Fibroblast of lung (primary cell): ENCODE measurements at regions not wholly inside any gene's neighbourhood (a gene's known extent, or its start where the extent isn't known, plus 50 kb on each side); places are given as distances from the start of the nearest gene placed in this dataset.

ENCODE experiments used
- DNase-seq, 2 donors: peaks; one replicate each; pipeline versions ENCODE4 v3.0.0 to v3.0.0-alpha.2; 2010; ENCODE audit warnings: low read depth in 2 of 2
- H2AFZ ChIP-seq: 2 replicates; pipeline ENCODE4 v1.5.1; 2012; ENCODE audit warnings: low read length, control low read depth, inconsistent platforms
- H3K27ac ChIP-seq: 2 replicates; pipeline ENCODE4 v1.5.1; 2011; ENCODE audit warnings: low read length, control low read depth; ENCODE audit not compliant: insufficient read depth
- H3K27me3 ChIP-seq: 2 replicates; pipeline ENCODE4 v1.5.1; 2011; ENCODE audit warnings: mild to moderate bottlenecking, low read length; ENCODE audit not compliant: control insufficient read depth, insufficient read depth
- H3K36me3 ChIP-seq: 2 replicates; pipeline ENCODE4 v1.5.1; 2011; ENCODE audit warnings: low read length; ENCODE audit not compliant: control insufficient read depth, insufficient read depth
- H3K4me1 ChIP-seq: 2 replicates; pipeline ENCODE4 v1.5.1; 2011; ENCODE audit warnings: low read length; ENCODE audit not compliant: control insufficient read depth, insufficient read depth; ENCODE audit errors: extremely low read depth
- H3K4me2 ChIP-seq: 2 replicates; pipeline ENCODE4 v1.5.1; 2011; ENCODE audit warnings: low read length, control low read depth; ENCODE audit not compliant: insufficient read depth; ENCODE audit errors: extremely low read depth
- H3K4me3 ChIP-seq, 4 experiments: fragments of 200-600 bp in 1 of 4; sonication (generic) in 1 of 4; replicated peaks in 1 of 4; 2 replicates each; pipeline ENCODE4 v1.5.1; 2011 to 2016; ENCODE audit warnings: low read length in 4 of 4, low read depth in 3 of 4, mild to moderate bottlenecking in 3 of 4, control low read depth in 2 of 4, inconsistent platforms in 1 of 4, mixed read lengths in 1 of 4; ENCODE audit not compliant: insufficient read depth in 1 of 4; ENCODE audit errors: control extremely low read depth in 1 of 4
- H3K79me2 ChIP-seq: 2 replicates; pipeline ENCODE4 v1.5.1; 2012; ENCODE audit warnings: mild to moderate bottlenecking, low read length, inconsistent platforms; ENCODE audit not compliant: control insufficient read depth, insufficient read depth
- H3K9ac ChIP-seq: 2 replicates; pipeline ENCODE4 v1.5.1; 2011; ENCODE audit warnings: mild to moderate bottlenecking, low read length, control low read depth; ENCODE audit not compliant: insufficient read depth
- H3K9me3 ChIP-seq: 2 replicates; pipeline ENCODE4 v1.5.1; 2012; ENCODE audit warnings: low read depth, low read length; ENCODE audit not compliant: control insufficient read depth, insufficient read depth
- H4K20me1 ChIP-seq: 2 replicates; pipeline ENCODE4 v1.5.1; 2011; ENCODE audit warnings: low read length; ENCODE audit not compliant: control insufficient read depth, insufficient read depth; ENCODE audit errors: extremely low read depth
- CTCF ChIP-seq, 2 donors: IDR thresholded peaks in 1 of 2; conservative IDR thresholded peaks in 1 of 2; 1 replicate in 1 of 2; 2 replicates in 1 of 2; pipeline ENCODE4 v1.5.1; 2011 to 2012; ENCODE audit warnings: low read length in 2 of 2, control low read depth in 1 of 2, inconsistent platforms in 1 of 2, low read depth in 1 of 2, mild to moderate bottlenecking in 1 of 2
- EZH2 ChIP-seq: IDR thresholded peaks from 2 replicates; pipeline ENCODE4 v1.5.1; 2012; ENCODE audit warnings: low read length, control low read depth, mild to moderate bottlenecking; ENCODE audit errors: missing control alignments

DNA sequence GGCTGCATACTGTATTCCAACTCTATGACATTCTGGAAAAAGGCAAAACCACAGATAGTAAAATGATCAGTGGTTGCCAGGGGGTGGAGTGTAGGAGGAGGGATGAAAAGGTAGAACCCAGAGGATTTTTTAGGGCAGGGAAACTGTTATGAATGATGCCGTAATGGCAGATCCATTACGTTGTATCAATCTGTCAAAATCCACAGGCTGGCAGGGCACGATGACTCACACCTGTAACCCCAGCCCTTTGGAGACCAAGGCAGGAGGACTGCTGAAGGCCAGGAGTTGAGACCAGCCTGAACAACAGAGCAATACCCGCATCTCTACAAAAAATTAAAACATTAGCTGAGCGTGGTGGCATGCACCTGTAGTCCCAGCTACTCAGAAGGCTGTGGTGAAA is 91.8 kb downstream of the RMI2 start:
- Histone ChIP-seq H3K27ac (no peak overlapping the region), H3K27me3 (peaks cover 5% of the 10 kb centered on the region), H3K9ac (no peak overlapping the region), H3K9me3 (no peaks in the 10 kb centered on the region), H2AFZ (no peak overlapping the region), H4K20me1 (no peaks in the 10 kb centered on the region), H3K4me1 (no peaks in the 10 kb centered on the region), H3K36me3 (no peaks in the 10 kb centered on the region), H3K4me2 (no peak overlapping the region), H3K4me3 (no peak overlapping the region), H3K79me2 (no peaks in the 10 kb centered on the region)
- TF ChIP-seq EZH2 = no peak
- no peak for TF ChIP-seq CTCF (conservative IDR thresholded peaks at IDR 0.05 in 1 of 2, IDR thresholded peaks at IDR 0.05 in 1 of 2; ENCODE audit: low read depth in 1 of 2, low read length in 2 of 2)
- no peak for DNase-seq

GRCh38 chr16:11439790-11440656 is 94.8 kb downstream of the RMI2 start:
- Histone ChIP-seq H3K4me1 (no peaks in the 10 kb centered on the region), H3K9me3 (no peaks in the 10 kb centered on the region), H3K27me3 (peaks cover 5% of the 10 kb centered on the region), H3K36me3 (no peaks in the 10 kb centered on the region), H3K27ac (no peak overlapping the region), H4K20me1 (no peaks in the 10 kb centered on the region), H3K79me2 (no peaks in the 10 kb centered on the region), H3K4me2 (no peak overlapping the region), H3K4me3 (no peak overlapping the region), H3K9ac (no peak overlapping the region), H2AFZ (no peak overlapping the region)
- no peak for DNase-seq
- no peak for TF ChIP-seq EZH2
- no peak for TF ChIP-seq CTCF (conservative IDR thresholded peaks at IDR 0.05 in 1 of 2, IDR thresholded peaks at IDR 0.05 in 1 of 2; ENCODE audit: low read depth in 1 of 2, low read length in 2 of 2)

DNA sequence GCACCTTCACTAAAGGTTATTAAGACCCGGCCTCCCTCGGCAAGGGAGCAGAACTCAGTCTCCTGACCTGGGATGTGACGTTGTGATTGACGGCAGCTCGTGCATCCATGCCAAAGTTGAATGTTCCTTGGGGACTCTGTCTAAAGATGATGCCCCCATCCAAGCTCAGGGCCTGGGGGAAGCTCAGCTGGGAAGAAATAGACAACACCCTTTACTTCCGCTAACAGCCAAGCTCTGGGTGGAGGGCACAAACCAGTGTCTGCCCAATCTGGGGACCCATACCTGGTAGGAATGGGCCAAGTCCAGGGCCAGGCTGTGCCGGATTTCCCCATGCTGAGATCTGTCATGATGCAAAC is 95.4 kb downstream of the RMI2 start:
- TF ChIP-seq CTCF (conservative IDR thresholded peaks at IDR 0.05 in 1 of 2, IDR thresholded peaks at IDR 0.05 in 1 of 2; ENCODE audit: low read depth in 1 of 2, low read length in 2 of 2) (no peak), EZH2 (no peak)
- Histone ChIP-seq H3K27ac (no peak overlapping the region), H3K4me2 (no peak overlapping the region), H3K27me3 (peaks cover 5% of the 10 kb centered on the region), H3K4me3 (no peak overlapping the region), H3K79me2 (no peaks in the 10 kb centered on the region), H4K20me1 (no peaks in the 10 kb centered on the region), H3K9ac (no peak overlapping the region), H3K36me3 (no peaks in the 10 kb centered on the region), H3K9me3 (no peaks in the 10 kb centered on the region), H2AFZ (no peak overlapping the region), H3K4me1 (no peaks in the 10 kb centered on the region)
- no peak for DNase-seq
